HCT116 (cell line): ENCODE measurements at regions not wholly inside any gene's neighbourhood (a gene's known extent, or its start where the extent isn't known, plus 50 kb on each side); places are given as distances from the start of the nearest gene placed in this dataset.

Source experiments
- ATAC-seq: fragments of 200-7000 bp; cut with Tn5 transposase; 2 replicates; pipeline ENCODE4 v1.9.1; 2020; ENCODE audit warnings: mild to moderate bottlenecking, moderate library complexity
- BruUV-seq: library from RNA; stranded (reverse); fragments of 400-500 nt; replicated peaks from 2 replicates; lab custom pipeline; 2021; lab: Mats Ljungman, UMichigan
- CTCF ChIA-PET: fragments of 300-600 bp; sonication (Branson Sonifier 250); formaldehyde crosslinking; loops from one replicate; lab custom pipeline; 2021; ENCODE audit warnings: antibody characterized with exemption; lab: Charles Lee
- POLR2A ChIA-PET: fragments of 300-600, 350-600 bp; sonication (Branson Sonifier 250); formaldehyde crosslinking; loops from one replicate; lab custom pipeline; 2021; ENCODE audit warnings: antibody characterized with exemption; lab: Charles Lee
- RAD21 ChIA-PET, 2 experiments: fragments of 300-600 bp; sonication (Branson Sonifier 250); formaldehyde crosslinking; loops; one replicate each; lab custom pipeline; 2023; ENCODE audit warnings: low total read pairs in 2 of 2; ENCODE audit not compliant: uncharacterized antibody in 2 of 2, unreplicated experiment in 2 of 2, low non-redundant PET in 1 of 2; lab: Charles Lee
- DNase-seq: peaks from one replicate; pipeline ENCODE4 v3.0.0-alpha.2; 2010; ENCODE audit warnings: low read depth, low spot score
- H2AFZ ChIP-seq: fragments of 200-600 bp; shearing (Covaris generic), sonication (generic); 2 replicates; pipeline ENCODE4 v1.6.1; 2017; ENCODE audit warnings: low read depth, mixed run types, mixed read lengths, antibody characterized with exemption, low read length; ENCODE audit not compliant: poor library complexity, severe bottlenecking
- H3K27ac ChIP-seq: 2 replicates; pipeline ENCODE4 v1.5.1; 2012; ENCODE audit warnings: low read depth, low read length
- H3K27me3 ChIP-seq: fragments of 200-600 bp; sonication (generic); 2 replicates; pipeline ENCODE4 v1.6.1; 2016; ENCODE audit warnings: mixed run types, low read length, mixed read lengths; ENCODE audit not compliant: insufficient read depth
- H3K36me3 ChIP-seq, 2 experiments: fragments of 200-500 bp in 1 of 2; fragments of 200-600 bp in 1 of 2; sonication (Bioruptor generic) in 1 of 2; sonication (generic) in 1 of 2; 2 replicates each; pipeline versions ENCODE4 v1.5.1 to v1.6.1; 2014 to 2016; ENCODE audit warnings: low read length in 2 of 2, inconsistent platforms in 1 of 2, mixed read lengths in 1 of 2, mixed run types in 1 of 2; ENCODE audit not compliant: insufficient read depth in 2 of 2, control insufficient read depth in 1 of 2
- H3K4me1 ChIP-seq, 2 experiments: fragments of 200-600 bp in 1 of 2; sonication (generic) in 1 of 2; 2 replicates each; pipeline versions ENCODE4 v1.5.1 to v1.6.1; 2012 to 2017; ENCODE audit warnings: low read length in 2 of 2, inconsistent platforms in 1 of 2, mild to moderate bottlenecking in 1 of 2, mixed read lengths in 1 of 2, mixed run types in 1 of 2, moderate library complexity in 1 of 2; ENCODE audit not compliant: insufficient read depth in 2 of 2, control insufficient read depth in 1 of 2
- H3K4me2 ChIP-seq: fragments of 200-600 bp; sonication (generic); 2 replicates; pipeline ENCODE4 v1.6.1; 2017; ENCODE audit warnings: mixed run types, low read length, mixed read lengths
- H3K4me3 ChIP-seq, 2 experiments: fragments of 200-600 bp in 1 of 2; sonication (generic) in 1 of 2; replicated peaks in 1 of 2; 2 replicates each; pipeline ENCODE4 v1.5.1; 2011 to 2016; ENCODE audit warnings: low read length in 2 of 2, control low read depth in 1 of 2, low read depth in 1 of 2, mild to moderate bottlenecking in 1 of 2, mixed read lengths in 1 of 2, mixed run types in 1 of 2
- H3K79me2 ChIP-seq: fragments of 200-600 bp; sonication (generic); 2 replicates; pipeline ENCODE4 v1.6.1; 2017; ENCODE audit warnings: mild to moderate bottlenecking, mixed run types, low read length, moderate library complexity, mixed read lengths; ENCODE audit not compliant: insufficient read depth
- H3K9ac ChIP-seq: fragments of 200-600 bp; sonication (generic); 2 replicates; pipeline ENCODE4 v1.6.1; 2016; ENCODE audit warnings: low read length, mixed read lengths
- H3K9me2 ChIP-seq: fragments of 200-600 bp; sonication (generic), shearing (Covaris generic); 2 replicates; pipeline ENCODE4 v1.6.1; 2017; ENCODE audit warnings: mixed run types, mild to moderate bottlenecking, moderate library complexity; ENCODE audit not compliant: insufficient read depth
- H3K9me3 ChIP-seq, 2 experiments: fragments of 200-500 bp in 1 of 2; fragments of 200-600 bp in 1 of 2; sonication (Bioruptor generic) in 1 of 2; sonication (generic) in 1 of 2; 2 replicates each; pipeline ENCODE4 v1.6.1; 2014 to 2017; ENCODE audit warnings: low read length in 2 of 2, mixed read lengths in 2 of 2, inconsistent platforms in 1 of 2, low read depth in 1 of 2, mild to moderate bottlenecking in 1 of 2, mixed run types in 1 of 2, moderate library complexity in 1 of 2; ENCODE audit not compliant: control insufficient read depth in 1 of 2, insufficient read depth in 1 of 2
- H4K20me1 ChIP-seq: fragments of 200-600 bp; sonication (generic), shearing (Covaris generic); 2 replicates; pipeline ENCODE4 v1.6.1; 2017; ENCODE audit warnings: mixed run types, mild to moderate bottlenecking, moderate library complexity; ENCODE audit not compliant: insufficient read depth
- ATF3 ChIP-seq: IDR thresholded peaks from 2 replicates; pipeline ENCODE4 v1.6.1; 2012
- CBX3 ChIP-seq: IDR thresholded peaks from 2 replicates; pipeline ENCODE4 v1.6.1; 2012; ENCODE audit warnings: low read depth
- CTCF ChIP-seq, 3 experiments: fragments of 200-600 bp in 1 of 3; sonication (generic) in 1 of 3; IDR thresholded peaks in 2 of 3; conservative IDR thresholded peaks in 1 of 3; 2 replicates each; pipeline ENCODE4 v1.5.1; 2012 to 2017; ENCODE audit warnings: low read depth in 2 of 3, low read length in 2 of 3, antibody characterized with exemption in 1 of 3, borderline replicate concordance in 1 of 3, control low read depth in 1 of 3, mild to moderate bottlenecking in 1 of 3, mixed read lengths in 1 of 3, mixed run types in 1 of 3, moderate library complexity in 1 of 3; ENCODE audit not compliant: insufficient read depth in 1 of 3
- ELF1 ChIP-seq: IDR thresholded peaks from 2 replicates; pipeline ENCODE4 v1.6.1; 2012; ENCODE audit warnings: low read depth, borderline replicate concordance
- EZH2 ChIP-seq: fragments of 200-600 bp; sonication (generic); IDR thresholded peaks from 2 replicates; pipeline ENCODE4 v1.6.1; 2017; ENCODE audit warnings: antibody characterized with exemption, mixed run types
- EZH2phosphoT487 ChIP-seq: fragments of 200-600 bp; IDR thresholded peaks from 2 replicates; pipeline ENCODE4 v1.6.1; 2018; ENCODE audit warnings: antibody characterized with exemption, borderline replicate concordance
- MAX ChIP-seq: IDR thresholded peaks from 2 replicates; pipeline ENCODE4 v1.6.1; 2012
- POLR2A ChIP-seq: IDR thresholded peaks from 2 replicates; pipeline ENCODE4 v1.7.0; 2011; ENCODE audit warnings: borderline replicate concordance; ENCODE audit not compliant: insufficient read depth, insufficient read length; ENCODE audit errors: extremely low read depth
- POLR2AphosphoS5 ChIP-seq: IDR thresholded peaks from 2 replicates; pipeline ENCODE4 v1.6.1; 2011; ENCODE audit warnings: mild to moderate bottlenecking, low read depth, low read length, moderate library complexity
- RAD21 ChIP-seq: IDR thresholded peaks from 2 replicates; pipeline ENCODE4 v1.6.1; 2012; ENCODE audit warnings: low read depth, mild to moderate bottlenecking
- TCF7L2 ChIP-seq: IDR thresholded peaks from 2 replicates; pipeline ENCODE4 v1.7.0; 2011; ENCODE audit warnings: borderline replicate concordance, inconsistent platforms; ENCODE audit not compliant: insufficient read depth, insufficient read length; ENCODE audit errors: extremely low read depth
- ZFX ChIP-seq: fragments of 450-650 bp; IDR thresholded peaks from 2 replicates; pipeline ENCODE4 v1.6.1; 2017
- ZNF274 ChIP-seq: fragments of 200-500 bp; sonication (Bioruptor generic); IDR thresholded peaks from 2 replicates; pipeline ENCODE4 v1.6.1; 2014; ENCODE audit warnings: mild to moderate bottlenecking, low read depth, low read length, inconsistent platforms
- intact Hi-C: fragments of 100-400 bp; cut with micrococcal nuclease; formaldehyde crosslinking; loops from 2 replicates; pipeline ENCODE4 v1.10.0; 2022

- Histone ChIP-seq H4K20me1 (no peaks in the 10 kb centered on the region), H3K4me3 (no peak overlapping the region), H3K27me3 (peaks cover 3% of the 10 kb centered on the region; the same call in 1 of the 2 replicates), H3K4me1 (peaks cover 0 to 6% of the 10 kb centered on the region in 2 experiments; a peak in 1 of 4 replicates), H3K9me3 (no peaks in the 10 kb centered on the region; a peak in 1 of 4 replicates), H3K79me2 (no peaks in the 10 kb centered on the region), H3K4me2 (no peak overlapping the region), H3K27ac (no peak overlapping the region), H3K9me2 (no peaks in the 10 kb centered on the region), H3K36me3 (no peaks in the 10 kb centered on the region), H3K9ac (no peak overlapping the region), H2AFZ (no peak overlapping the region)
- DNase-seq: no peak
- intact Hi-C loops: no loop called here
- no TSS peak for BruUV-seq
- ChIA-PET CTCF (no interaction called here), RAD21 (no interaction called here), POLR2A (no interaction called here)
- TF ChIP-seq RAD21 (no peak), ZNF274 (no peak), TCF7L2 (no peak), POLR2A (no peak)
- ATAC-seq: no peak
These were observed 317.8 kb upstream of the SULF2 start for GRCh38 chr20:48102931-48103660.

GRCh38 chr20:48102076-48102787, 317.0 kb upstream of the SULF2 start:
- Histone ChIP-seq H3K79me2 (no peaks in the 10 kb centered on the region), H3K27me3 (peaks cover 3% of the 10 kb centered on the region; the same call in 1 of the 2 replicates), H3K9me3 (no peaks in the 10 kb centered on the region; a peak in 1 of 4 replicates), H3K4me2 (no peak overlapping the region), H3K36me3 (no peaks in the 10 kb centered on the region), H3K9me2 (no peaks in the 10 kb centered on the region), H3K4me3 (no peak overlapping the region), H3K4me1 (peaks cover 0 to 6% of the 10 kb centered on the region in 2 experiments; a peak in 1 of 4 replicates), H3K27ac (no peak overlapping the region), H2AFZ (no peak overlapping the region), H4K20me1 (no peaks in the 10 kb centered on the region), H3K9ac (no peak overlapping the region)
- ATAC-seq (no peak), DNase-seq (no peak)
- RAD21 ChIA-PET: no interaction called here
- intact Hi-C loops: no loop called here
- BruUV-seq: no TSS peak
- TF ChIP-seq POLR2AphosphoS5 (no peak), ZFX (no peak), CTCF (IDR thresholded peaks at IDR 0.05 in 2 of 3, conservative IDR thresholded peaks at IDR 0.05 in 1 of 3; ENCODE audit: borderline replicate concordance in 1 of 3, insufficient read depth in 1 of 3, low read depth in 2 of 3, low read length in 2 of 3) (no peak), MAX (no peak), EZH2 (no peak), POLR2A (no peak), EZH2phosphoT487 (no peak), ELF1 (no peak), TCF7L2 (no peak), ATF3 (no peak), CBX3 (no peak)
- CTCF ChIA-PET: no interaction called here
- POLR2A ChIA-PET: no interaction called here
